MCF 10A (cell line): ENCODE measurements at regions not wholly inside any gene's neighbourhood (a gene's known extent, or its start where the extent isn't known, plus 50 kb on each side); places are given as distances from the start of the nearest gene placed in this dataset.

Source experiments
- BruUV-seq: library from RNA; stranded (reverse); fragments of 400-500 nt; replicated peaks from 2 replicates; lab custom pipeline; 2021; lab: Mats Ljungman, UMichigan
- CTCF ChIA-PET: fragments of 300-600 bp; sonication (Branson Sonifier 250); formaldehyde crosslinking; extraction: SDS; loops from one replicate; lab custom pipeline; 2021; ENCODE audit warnings: antibody characterized with exemption, inconsistent platforms; lab: Yijun Ruan, JAX
- POLR2A ChIA-PET: fragments of 300-600, 350-650 bp; sonication (Branson Sonifier 250); formaldehyde crosslinking; extraction: SDS; loops from one replicate; lab custom pipeline; 2020; ENCODE audit warnings: antibody characterized with exemption, inconsistent platforms; lab: Yijun Ruan, JAX
- DNase-seq: peaks from one replicate; pipeline ENCODE4 v3.0.0-alpha.2; 2018; ENCODE audit not compliant: unreplicated experiment
- H3K27ac Mint-ChIP-seq: one replicate; pipeline ENCODE4 v1.8.0; 2022; ENCODE audit warnings: mild to moderate bottlenecking, low read depth, mixed read lengths; ENCODE audit not compliant: unreplicated experiment
- H3K27me3 Mint-ChIP-seq: one replicate; pipeline ENCODE4 v1.8.0; 2022; ENCODE audit warnings: mixed read lengths; ENCODE audit not compliant: insufficient read depth, unreplicated experiment
- H3K36me3 Mint-ChIP-seq: one replicate; pipeline ENCODE4 v1.8.0; 2022; ENCODE audit warnings: mild to moderate bottlenecking, moderate library complexity, mixed read lengths; ENCODE audit not compliant: insufficient read depth, unreplicated experiment
- H3K4me1 Mint-ChIP-seq: one replicate; pipeline ENCODE4 v1.8.0; 2022; ENCODE audit warnings: mixed read lengths; ENCODE audit not compliant: insufficient read depth, unreplicated experiment
- H3K4me3 Mint-ChIP-seq: one replicate; pipeline ENCODE4 v1.8.0; 2022; ENCODE audit warnings: mild to moderate bottlenecking, moderate library complexity, mixed read lengths; ENCODE audit not compliant: unreplicated experiment
- H3K9me3 Mint-ChIP-seq: one replicate; pipeline ENCODE4 v1.8.0; 2022; ENCODE audit warnings: mixed read lengths; ENCODE audit not compliant: unreplicated experiment
- CTCF ChIP-seq: fragments of 200-600 bp; IDR thresholded peaks from one replicate; pipeline ENCODE4 v1.8.0; 2022; ENCODE audit warnings: antibody characterized with exemption, mild to moderate bottlenecking; ENCODE audit not compliant: unreplicated experiment
- intact Hi-C: fragments of 100-400 bp; cut with micrococcal nuclease; formaldehyde crosslinking; loops from 2 replicates; pipeline ENCODE4 v1.14.1; 2022

- Mint-ChIP-seq H3K4me3 (no peak overlapping the region), H3K27ac (no peak overlapping the region), H3K4me1 (no peaks in the 10 kb centered on the region), H3K36me3 (no peaks in the 10 kb centered on the region), H3K27me3 (no peaks in the 10 kb centered on the region), H3K9me3 (peaks cover 14% of the 10 kb centered on the region)
- ChIA-PET CTCF (interaction anchor here (0.6 to 1.4 kb wide), 3 partner anchors 10 to 729 kb away, joined by 3 to 4 read pairs (median 3); no protein-coding TSS in a partner anchor), POLR2A (no interaction called here)
- intact Hi-C loops = no loop called here
- no peak for DNase-seq
- no peak for TF ChIP-seq CTCF
- BruUV-seq = no TSS peak
These were observed 106.0 kb upstream of the CST7 start for GRCh38 chr20:24842918-24843715.

GRCh38 chr20:24850176-24850575 lies 98.9 kb upstream of the CST7 start:
- BruUV-seq = no TSS peak
- DNase-seq = no peak
- no peaks in the 10 kb centered on the region for H3K36me3 Mint-ChIP-seq
- ChIA-PET CTCF (interaction anchor here (0.7 kb wide), 1 partner anchor 16 kb away, joined by 4 read pairs; no protein-coding TSS in a partner anchor), POLR2A (interaction anchor here (0.5 kb wide), 1 partner anchor 908 kb away, joined by 3 read pairs; no protein-coding TSS in a partner anchor)
- TF ChIP-seq CTCF = no peak
- no peak overlapping the region for H3K27ac Mint-ChIP-seq
- H3K4me1 Mint-ChIP-seq = no peaks in the 10 kb centered on the region
- H3K27me3 Mint-ChIP-seq = no peaks in the 10 kb centered on the region
- H3K4me3 Mint-ChIP-seq = no peak overlapping the region
- intact Hi-C loops = no loop called here
- H3K9me3 Mint-ChIP-seq = peaks cover 7% of the 10 kb centered on the region

GRCh38 chr20:24851346-24852019 lies 97.6 kb upstream of the CST7 start:
- no peak overlapping the region for H3K4me3 Mint-ChIP-seq
- CTCF ChIA-PET = no interaction called here
- TF ChIP-seq CTCF = no peak
- H3K27me3 Mint-ChIP-seq = no peaks in the 10 kb centered on the region
- H3K27ac Mint-ChIP-seq = no peak overlapping the region
- POLR2A ChIA-PET = no interaction called here
- no peaks in the 10 kb centered on the region for H3K36me3 Mint-ChIP-seq
- DNase-seq = no peak
- intact Hi-C loops = no loop called here
- H3K4me1 Mint-ChIP-seq = no peaks in the 10 kb centered on the region
- BruUV-seq = no TSS peak
- H3K9me3 Mint-ChIP-seq = peaks cover 15% of the 10 kb centered on the region

GRCh38 chr20:24853916-24854315 lies 95.2 kb upstream of the CST7 start:
- Mint-ChIP-seq H3K36me3 (no peaks in the 10 kb centered on the region), H3K9me3 (peaks cover 8% of the 10 kb centered on the region), H3K27me3 (no peaks in the 10 kb centered on the region), H3K27ac (no peak overlapping the region), H3K4me3 (no peak overlapping the region), H3K4me1 (no peaks in the 10 kb centered on the region)
- no peak for DNase-seq
- BruUV-seq = no TSS peak
- intact Hi-C loops = no loop called here
- ChIA-PET CTCF (no interaction called here), POLR2A (no interaction called here)
- no peak for TF ChIP-seq CTCF
